ENCODE measurements at regions not wholly inside any gene's neighbourhood (a gene's known extent, or its start where the extent isn't known, plus 50 kb on each side); places are given as distances from the start of the nearest gene placed in this dataset.

DNA sequence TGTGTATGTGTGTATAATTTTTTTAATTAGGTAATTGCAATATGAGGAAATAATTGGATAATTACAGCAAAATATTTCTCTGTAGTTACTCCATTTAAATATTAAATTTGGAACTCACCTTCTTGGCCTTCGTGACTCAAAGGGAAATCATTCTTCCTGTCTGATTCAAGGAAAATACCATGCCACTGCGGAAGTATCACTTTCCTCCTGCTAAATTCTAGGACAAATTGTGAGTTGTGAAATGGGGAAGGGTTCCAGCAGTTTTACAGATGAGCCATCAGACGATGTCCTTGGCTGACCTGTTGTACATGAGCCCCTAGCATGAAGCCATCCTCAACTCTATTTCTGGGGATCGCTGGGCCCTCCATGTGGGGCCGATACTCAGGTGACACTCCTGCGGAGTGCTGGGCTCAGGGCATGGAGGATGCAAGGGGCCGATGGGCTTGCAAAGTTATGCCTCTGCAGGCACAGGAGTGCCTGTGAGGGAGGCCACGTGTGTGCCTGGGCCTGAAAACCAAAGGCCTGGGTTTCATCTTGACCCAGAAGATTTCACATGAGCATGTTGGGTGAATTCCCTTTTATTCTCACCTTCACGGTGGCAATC lies 179.6 kb upstream of the TCERG1L start:
- peaks cover 0 to 3% (median 0%) of the 10 kb centered on the region in 3 donors for H3K27me3 ChIP-seq (ENCODE audit: control insufficient read depth in 3 of 3, insufficient read depth in 3 of 3, low read length in 2 of 3)
- no peaks in the 10 kb centered on the region for H3K36me3 ChIP-seq (ENCODE audit: control insufficient read depth in 4 of 4, insufficient read depth in 4 of 4, low read length in 4 of 4)
- no peak overlapping the region for H3K27ac ChIP-seq (ENCODE audit: low read depth in 1 of 2, low read length in 1 of 2)
- DNase-seq (no peak), ATAC-seq (ENCODE audit: insufficient read depth, low FRiP score) (no peak)
- TF ChIP-seq, protein P1, sequence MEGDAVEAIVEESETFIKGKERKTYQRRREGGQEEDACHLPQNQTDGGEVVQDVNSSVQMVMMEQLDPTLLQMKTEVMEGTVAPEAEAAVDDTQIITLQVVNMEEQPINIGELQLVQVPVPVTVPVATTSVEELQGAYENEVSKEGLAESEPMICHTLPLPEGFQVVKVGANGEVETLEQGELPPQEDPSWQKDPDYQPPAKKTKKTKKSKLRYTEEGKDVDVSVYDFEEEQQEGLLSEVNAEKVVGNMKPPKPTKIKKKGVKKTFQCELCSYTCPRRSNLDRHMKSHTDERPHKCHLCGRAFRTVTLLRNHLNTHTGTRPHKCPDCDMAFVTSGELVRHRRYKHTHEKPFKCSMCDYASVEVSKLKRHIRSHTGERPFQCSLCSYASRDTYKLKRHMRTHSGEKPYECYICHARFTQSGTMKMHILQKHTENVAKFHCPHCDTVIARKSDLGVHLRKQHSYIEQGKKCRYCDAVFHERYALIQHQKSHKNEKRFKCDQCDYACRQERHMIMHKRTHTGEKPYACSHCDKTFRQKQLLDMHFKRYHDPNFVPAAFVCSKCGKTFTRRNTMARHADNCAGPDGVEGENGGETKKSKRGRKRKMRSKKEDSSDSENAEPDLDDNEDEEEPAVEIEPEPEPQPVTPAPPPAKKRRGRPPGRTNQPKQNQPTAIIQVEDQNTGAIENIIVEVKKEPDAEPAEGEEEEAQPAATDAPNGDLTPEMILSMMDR (IDR thresholded peaks at IDR 0.05; ENCODE audit: control extremely low read depth, extremely low read depth) = no peak
- H3K4me3 ChIP-seq = no peak overlapping the region
- no peaks in the 10 kb centered on the region for H3K4me1 ChIP-seq (ENCODE audit: control insufficient read depth in 5 of 5, insufficient read depth in 5 of 5, low read length in 5 of 5)
- no peak overlapping the region for H3K9ac ChIP-seq (ENCODE audit: insufficient read depth in 1 of 2, low read length in 2 of 2)
- 78 to 83% methylated on average over 9 of the region's 9 CpGs for WGBS, 2 donors
- H3K9me3 ChIP-seq (ENCODE audit: control insufficient read depth in 4 of 4, insufficient read depth in 3 of 4, low read length in 3 of 4) = peaks cover 0 to 3% (median 0%) of the 10 kb centered on the region in 4 donors

DNA sequence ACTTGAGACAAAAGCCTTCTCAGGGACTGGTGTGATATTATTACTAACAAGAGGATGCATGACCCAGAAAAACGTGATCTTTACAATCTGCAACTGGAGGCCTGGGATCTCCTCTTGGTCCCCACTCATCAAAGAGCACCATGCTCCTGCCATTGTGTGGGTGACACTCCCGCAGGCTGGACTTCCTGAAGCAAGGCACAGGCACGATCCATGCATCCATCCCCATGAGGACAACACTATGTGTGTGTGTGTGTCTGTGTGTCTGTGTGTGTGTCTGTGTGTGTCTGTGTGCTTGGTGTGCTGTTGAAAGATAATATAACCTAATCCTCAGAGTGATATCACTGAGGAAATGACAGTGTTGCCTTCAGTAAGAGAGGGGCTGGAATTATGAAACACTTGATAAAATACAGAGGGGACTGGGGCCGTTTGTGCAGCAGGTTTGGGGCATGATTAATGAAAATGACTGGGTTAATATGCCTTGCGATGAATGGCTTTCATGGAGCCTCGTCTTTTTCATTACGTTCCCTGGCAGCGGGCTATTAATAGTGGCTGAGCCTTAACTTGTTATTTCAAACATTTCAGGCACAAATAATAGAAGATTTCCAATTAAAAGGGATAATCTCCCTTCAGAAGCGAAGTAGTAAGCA lies 180.8 kb upstream of the TCERG1L start:
- H3K9ac ChIP-seq (ENCODE audit: insufficient read depth in 1 of 2, low read length in 2 of 2) = no peak overlapping the region
- H3K4me3 ChIP-seq = no peak overlapping the region
- TF ChIP-seq, protein P1 (IDR thresholded peaks at IDR 0.05; ENCODE audit: control extremely low read depth, extremely low read depth) = no peak
- ATAC-seq (ENCODE audit: insufficient read depth, low FRiP score) = no peak
- 68 to 76% methylated on average over 9 of the region's 9 CpGs for WGBS, 2 donors
- no peaks in the 10 kb centered on the region for H3K36me3 ChIP-seq (ENCODE audit: control insufficient read depth in 4 of 4, insufficient read depth in 4 of 4, low read length in 4 of 4)
- DNase-seq = no peak
- H3K27ac ChIP-seq (ENCODE audit: low read depth in 1 of 2, low read length in 1 of 2) = no peak overlapping the region
- H3K4me1 ChIP-seq (ENCODE audit: control insufficient read depth in 5 of 5, insufficient read depth in 5 of 5, low read length in 5 of 5) = no peaks in the 10 kb centered on the region
- peaks cover 0 to 3% (median 0%) of the 10 kb centered on the region in 4 donors for H3K9me3 ChIP-seq (ENCODE audit: control insufficient read depth in 4 of 4, insufficient read depth in 3 of 4, low read length in 3 of 4)
- peaks cover 0 to 3% (median 0%) of the 10 kb centered on the region in 3 donors for H3K27me3 ChIP-seq (ENCODE audit: control insufficient read depth in 3 of 3, insufficient read depth in 3 of 3, low read length in 2 of 3)

DNA sequence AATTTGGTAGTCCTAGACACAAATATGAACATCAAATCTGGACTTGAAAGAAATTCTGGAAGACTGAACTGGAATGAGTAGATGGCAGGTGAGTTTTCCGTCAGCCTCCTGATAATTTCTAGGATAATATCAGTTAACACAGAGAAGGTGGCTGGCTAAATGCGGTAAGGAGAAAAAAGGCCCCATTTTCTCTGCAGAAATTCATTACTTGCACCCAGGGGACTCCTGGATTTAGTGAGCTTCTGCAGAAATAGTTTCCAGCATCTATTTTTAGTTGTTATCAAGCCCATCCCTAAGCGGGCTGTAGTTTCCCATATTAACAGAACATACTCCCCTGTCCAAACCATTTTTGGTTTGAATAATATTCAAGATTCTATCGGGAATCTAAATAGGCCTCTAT lies 181.9 kb upstream of the TCERG1L start:
- Histone ChIP-seq H3K9ac (ENCODE audit: insufficient read depth in 1 of 2, low read length in 2 of 2) (no peak overlapping the region), H3K9me3 (ENCODE audit: control insufficient read depth in 4 of 4, insufficient read depth in 3 of 4, low read length in 3 of 4) (peaks cover 0 to 3% (median 0%) of the 10 kb centered on the region in 4 donors), H3K27ac (ENCODE audit: low read depth in 1 of 2, low read length in 1 of 2) (no peak overlapping the region), H3K36me3 (ENCODE audit: control insufficient read depth in 4 of 4, insufficient read depth in 4 of 4, low read length in 4 of 4) (no peaks in the 10 kb centered on the region), H3K4me1 (ENCODE audit: control insufficient read depth in 5 of 5, insufficient read depth in 5 of 5, low read length in 5 of 5) (no peaks in the 10 kb centered on the region), H3K4me3 (no peak overlapping the region), H3K27me3 (ENCODE audit: control insufficient read depth in 3 of 3, insufficient read depth in 3 of 3, low read length in 2 of 3) (peaks cover 0 to 3% (median 0%) of the 10 kb centered on the region in 3 donors)
- TF ChIP-seq, protein P1 (IDR thresholded peaks at IDR 0.05; ENCODE audit: control extremely low read depth, extremely low read depth) = no peak
- DNase-seq (no peak), ATAC-seq (ENCODE audit: insufficient read depth, low FRiP score) (no peak)
- 89 to 93% methylated on average over 4 of the region's 4 CpGs for WGBS, 2 donors
